ENCODE measurements at regions not wholly inside any gene's neighbourhood (a gene's known extent, or its start where the extent isn't known, plus 50 kb on each side); places are given as distances from the start of the nearest gene placed in this dataset.

DNA sequence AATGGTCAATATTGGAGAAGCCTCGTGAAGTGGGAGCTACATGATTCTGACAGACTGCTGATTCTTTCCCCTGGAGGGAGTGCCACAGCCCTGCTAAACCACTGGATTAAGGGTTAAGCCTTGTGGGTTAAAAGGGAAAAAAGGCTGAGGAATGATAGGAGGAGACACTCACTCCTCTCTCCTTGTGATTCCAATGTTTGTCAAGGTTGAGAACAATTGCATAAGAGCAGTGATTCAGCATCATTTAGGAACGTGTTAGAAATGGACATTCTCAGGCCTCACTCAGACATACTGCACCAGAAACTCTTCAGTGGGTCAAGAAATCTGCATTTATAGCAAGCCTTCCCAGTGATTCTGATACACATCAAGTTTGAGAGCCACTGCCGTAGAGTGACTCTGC is 87.8 kb upstream of the GZMB start:
- Histone ChIP-seq H3K4me3 (no peak overlapping the region), H4K20me1 (ENCODE audit: insufficient read depth) (no peaks in the 10 kb centered on the region), H3K36me3 (ENCODE audit: low read depth) (no peaks in the 10 kb centered on the region), H2AFZ (no peak overlapping the region), H3K4me1 (replicated peaks; ENCODE audit: insufficient read depth) (no peaks in the 10 kb centered on the region), H3K27ac (no peak overlapping the region), H3F3A (ENCODE audit: insufficient read depth, low read depth) (no peaks in the 10 kb centered on the region), H3K9me2 (ENCODE audit: insufficient read depth) (no peaks in the 10 kb centered on the region), H3K27me3 (ENCODE audit: insufficient read depth, low read depth) (no peaks in the 10 kb centered on the region), H3K4me2 (no peak overlapping the region), H3K9me3 (ENCODE audit: insufficient read depth, low read depth) (no peaks in the 10 kb centered on the region), H3K79me2 (ENCODE audit: low read depth) (no peaks in the 10 kb centered on the region)
- no peak for DNase-seq
- BruUV-seq (replicated peaks) = no TSS peak
- intact Hi-C loops (cut with micrococcal nuclease; ENCODE audit: unreplicated experiment) = no loop called here
- ChIA-PET CTCF (no interaction called here), POLR2A (ENCODE audit: unreplicated experiment) (interaction anchor here (0.6 kb wide), 1 partner anchor 457 kb away, joined by 3 read pairs; no protein-coding TSS in a partner anchor)
- TF ChIP-seq, protein P1, sequence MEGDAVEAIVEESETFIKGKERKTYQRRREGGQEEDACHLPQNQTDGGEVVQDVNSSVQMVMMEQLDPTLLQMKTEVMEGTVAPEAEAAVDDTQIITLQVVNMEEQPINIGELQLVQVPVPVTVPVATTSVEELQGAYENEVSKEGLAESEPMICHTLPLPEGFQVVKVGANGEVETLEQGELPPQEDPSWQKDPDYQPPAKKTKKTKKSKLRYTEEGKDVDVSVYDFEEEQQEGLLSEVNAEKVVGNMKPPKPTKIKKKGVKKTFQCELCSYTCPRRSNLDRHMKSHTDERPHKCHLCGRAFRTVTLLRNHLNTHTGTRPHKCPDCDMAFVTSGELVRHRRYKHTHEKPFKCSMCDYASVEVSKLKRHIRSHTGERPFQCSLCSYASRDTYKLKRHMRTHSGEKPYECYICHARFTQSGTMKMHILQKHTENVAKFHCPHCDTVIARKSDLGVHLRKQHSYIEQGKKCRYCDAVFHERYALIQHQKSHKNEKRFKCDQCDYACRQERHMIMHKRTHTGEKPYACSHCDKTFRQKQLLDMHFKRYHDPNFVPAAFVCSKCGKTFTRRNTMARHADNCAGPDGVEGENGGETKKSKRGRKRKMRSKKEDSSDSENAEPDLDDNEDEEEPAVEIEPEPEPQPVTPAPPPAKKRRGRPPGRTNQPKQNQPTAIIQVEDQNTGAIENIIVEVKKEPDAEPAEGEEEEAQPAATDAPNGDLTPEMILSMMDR (conservative IDR thresholded peaks at IDR 0.05) = no peak
- TF ChIP-seq EZH2 (IDR thresholded peaks at IDR 0.05; ENCODE audit: low read depth) = no peak

DNA sequence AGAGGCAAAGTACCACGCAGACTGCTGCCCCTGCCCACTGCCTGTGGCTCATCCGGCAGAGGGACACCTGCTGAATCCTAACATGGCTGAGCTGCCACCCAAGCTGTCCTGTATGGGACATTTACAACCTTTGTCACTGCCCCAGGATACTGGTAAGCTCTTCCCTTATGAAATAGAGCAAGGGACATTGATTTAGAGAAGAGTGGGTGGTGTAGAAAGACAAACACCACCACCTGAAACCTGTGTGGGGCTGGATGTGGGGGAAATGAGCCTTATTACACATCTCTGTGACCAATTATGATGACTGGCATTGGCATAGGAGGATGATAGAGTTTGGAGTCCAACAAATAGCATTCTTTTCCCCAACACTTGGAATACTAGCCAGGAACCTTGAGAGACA is 81.2 kb upstream of the GZMB start:
- H3K4me2 ChIP-seq = no peak overlapping the region
- no peak for DNase-seq
- no peaks in the 10 kb centered on the region for H3K27me3 ChIP-seq (ENCODE audit: insufficient read depth, low read depth)
- ChIA-PET CTCF (no interaction called here), POLR2A (ENCODE audit: unreplicated experiment) (interaction anchor here (0.5 kb wide), 1 partner anchor 424 kb away, joined by 3 read pairs; no protein-coding TSS in a partner anchor)
- H3K79me2 ChIP-seq (ENCODE audit: low read depth) = no peaks in the 10 kb centered on the region
- no peaks in the 10 kb centered on the region for H3F3A ChIP-seq (ENCODE audit: insufficient read depth, low read depth)
- H2AFZ ChIP-seq = no peak overlapping the region
- H3K27ac ChIP-seq = no peak overlapping the region
- no peaks in the 10 kb centered on the region for H3K36me3 ChIP-seq (ENCODE audit: low read depth)
- H3K4me1 ChIP-seq (replicated peaks; ENCODE audit: insufficient read depth) = no peaks in the 10 kb centered on the region
- BruUV-seq (replicated peaks) = no TSS peak
- intact Hi-C loops (cut with micrococcal nuclease; ENCODE audit: unreplicated experiment) = no loop called here
- no peaks in the 10 kb centered on the region for H4K20me1 ChIP-seq (ENCODE audit: insufficient read depth)
- H3K9me3 ChIP-seq (ENCODE audit: insufficient read depth, low read depth) = no peaks in the 10 kb centered on the region
- no peak overlapping the region for H3K4me3 ChIP-seq
- TF ChIP-seq EZH2 (IDR thresholded peaks at IDR 0.05; ENCODE audit: low read depth) = no peak
- TF ChIP-seq, protein P1 (conservative IDR thresholded peaks at IDR 0.05) = no peak
- H3K9me2 ChIP-seq (ENCODE audit: insufficient read depth) = no peaks in the 10 kb centered on the region

DNA sequence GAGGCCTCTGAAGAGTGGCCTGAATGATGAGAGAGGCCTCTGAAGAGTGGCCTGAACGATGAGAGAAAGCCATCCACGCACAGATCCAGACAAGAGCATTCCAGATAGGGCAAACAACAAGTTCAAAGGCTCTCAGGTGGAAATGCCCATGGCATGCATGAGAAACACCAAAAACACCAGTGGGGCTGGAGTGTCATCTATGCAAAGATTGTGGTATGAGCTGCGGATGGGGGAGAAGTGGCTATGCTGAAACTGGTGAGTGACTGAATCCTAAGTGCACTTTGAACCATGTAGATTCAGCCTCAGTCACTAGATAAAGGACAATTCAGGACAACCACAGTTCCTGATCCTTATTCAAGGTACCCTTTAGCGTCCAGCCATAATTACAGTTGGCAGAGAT is 79.4 kb upstream of the GZMB start:
- no peak overlapping the region for H3K27ac ChIP-seq
- no peaks in the 10 kb centered on the region for H3K27me3 ChIP-seq (ENCODE audit: insufficient read depth, low read depth)
- DNase-seq = no peak
- H4K20me1 ChIP-seq (ENCODE audit: insufficient read depth) = no peaks in the 10 kb centered on the region
- intact Hi-C loops (cut with micrococcal nuclease; ENCODE audit: unreplicated experiment) = no loop called here
- H3K79me2 ChIP-seq (ENCODE audit: low read depth) = no peaks in the 10 kb centered on the region
- no TSS peak for BruUV-seq (replicated peaks)
- no peaks in the 10 kb centered on the region for H3K36me3 ChIP-seq (ENCODE audit: low read depth)
- H3K4me1 ChIP-seq (replicated peaks; ENCODE audit: insufficient read depth) = no peaks in the 10 kb centered on the region
- ChIA-PET CTCF (no interaction called here), POLR2A (ENCODE audit: unreplicated experiment) (no interaction called here)
- H3K4me3 ChIP-seq = no peak overlapping the region
- no peaks in the 10 kb centered on the region for H3F3A ChIP-seq (ENCODE audit: insufficient read depth, low read depth)
- no peak overlapping the region for H2AFZ ChIP-seq
- no peaks in the 10 kb centered on the region for H3K9me2 ChIP-seq (ENCODE audit: insufficient read depth)
- H3K4me2 ChIP-seq = no peak overlapping the region
- TF ChIP-seq EZH2 (IDR thresholded peaks at IDR 0.05; ENCODE audit: low read depth) = no peak
- TF ChIP-seq, protein P1 (conservative IDR thresholded peaks at IDR 0.05) = no peak
- no peaks in the 10 kb centered on the region for H3K9me3 ChIP-seq (ENCODE audit: insufficient read depth, low read depth)
